ENCODE measurements at regions not wholly inside any gene's neighbourhood (a gene's known extent, or its start where the extent isn't known, plus 50 kb on each side); places are given as distances from the start of the nearest gene placed in this dataset.

DNA sequence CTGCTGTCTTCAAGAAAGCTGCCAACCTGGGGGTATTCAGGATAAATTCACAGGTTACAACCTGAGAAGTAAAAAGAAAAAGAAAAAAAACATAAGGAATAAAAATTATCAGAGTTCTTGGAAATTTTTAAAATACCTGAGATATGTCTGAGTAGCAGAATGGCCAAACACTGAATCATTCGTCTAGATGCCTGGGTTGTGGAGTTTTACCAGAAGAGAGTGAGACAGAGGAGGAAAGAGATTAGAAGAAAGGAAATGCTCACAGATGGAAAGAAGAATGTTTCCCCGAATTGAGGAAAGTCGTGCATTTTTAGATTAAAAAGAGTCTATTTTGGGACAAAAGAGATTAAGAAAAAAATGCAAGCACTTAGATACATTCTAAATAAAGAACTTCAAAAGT lies 1026.7 kb downstream of the TBC1D22A start:
- no peak overlapping the region for H3K27ac Mint-ChIP-seq
- peaks cover 6% of the 10 kb centered on the region for H3K9me3 Mint-ChIP-seq
- no peaks in the 10 kb centered on the region for H3K4me1 Mint-ChIP-seq
- H3K27me3 Mint-ChIP-seq (ENCODE audit: low read depth): peaks cover 14% of the 10 kb centered on the region
- TF ChIP-seq, protein P1, sequence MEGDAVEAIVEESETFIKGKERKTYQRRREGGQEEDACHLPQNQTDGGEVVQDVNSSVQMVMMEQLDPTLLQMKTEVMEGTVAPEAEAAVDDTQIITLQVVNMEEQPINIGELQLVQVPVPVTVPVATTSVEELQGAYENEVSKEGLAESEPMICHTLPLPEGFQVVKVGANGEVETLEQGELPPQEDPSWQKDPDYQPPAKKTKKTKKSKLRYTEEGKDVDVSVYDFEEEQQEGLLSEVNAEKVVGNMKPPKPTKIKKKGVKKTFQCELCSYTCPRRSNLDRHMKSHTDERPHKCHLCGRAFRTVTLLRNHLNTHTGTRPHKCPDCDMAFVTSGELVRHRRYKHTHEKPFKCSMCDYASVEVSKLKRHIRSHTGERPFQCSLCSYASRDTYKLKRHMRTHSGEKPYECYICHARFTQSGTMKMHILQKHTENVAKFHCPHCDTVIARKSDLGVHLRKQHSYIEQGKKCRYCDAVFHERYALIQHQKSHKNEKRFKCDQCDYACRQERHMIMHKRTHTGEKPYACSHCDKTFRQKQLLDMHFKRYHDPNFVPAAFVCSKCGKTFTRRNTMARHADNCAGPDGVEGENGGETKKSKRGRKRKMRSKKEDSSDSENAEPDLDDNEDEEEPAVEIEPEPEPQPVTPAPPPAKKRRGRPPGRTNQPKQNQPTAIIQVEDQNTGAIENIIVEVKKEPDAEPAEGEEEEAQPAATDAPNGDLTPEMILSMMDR (IDR thresholded peaks at IDR 0.05; ENCODE audit: unreplicated experiment in 3 of 3): no peak
- H3K36me3 Mint-ChIP-seq (ENCODE audit: low read depth): no peaks in the 10 kb centered on the region
- no peak overlapping the region for H3K4me3 Mint-ChIP-seq

DNA sequence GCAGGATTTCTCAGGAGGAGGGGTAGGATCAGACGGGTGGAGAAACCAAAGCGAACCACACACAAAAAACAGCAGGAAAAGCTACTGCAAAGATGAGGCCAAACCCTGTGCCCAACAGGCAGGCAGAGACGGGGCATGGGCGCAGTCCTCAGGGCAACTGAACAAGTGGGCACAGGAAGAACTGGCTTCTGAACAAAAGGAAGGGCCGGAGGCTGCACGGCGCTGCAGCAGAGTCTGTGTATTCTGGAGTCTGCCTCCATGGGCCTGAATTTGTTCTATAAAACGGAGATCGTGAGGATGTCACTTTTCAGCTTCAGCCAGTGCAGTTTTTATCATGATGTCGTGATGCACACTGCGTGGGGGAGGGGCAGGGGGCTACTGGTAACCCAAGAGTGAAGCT lies 1026.0 kb downstream of the TBC1D22A start:
- Mint-ChIP-seq H3K4me3 (no peak overlapping the region), H3K27ac (no peak overlapping the region)

DNA sequence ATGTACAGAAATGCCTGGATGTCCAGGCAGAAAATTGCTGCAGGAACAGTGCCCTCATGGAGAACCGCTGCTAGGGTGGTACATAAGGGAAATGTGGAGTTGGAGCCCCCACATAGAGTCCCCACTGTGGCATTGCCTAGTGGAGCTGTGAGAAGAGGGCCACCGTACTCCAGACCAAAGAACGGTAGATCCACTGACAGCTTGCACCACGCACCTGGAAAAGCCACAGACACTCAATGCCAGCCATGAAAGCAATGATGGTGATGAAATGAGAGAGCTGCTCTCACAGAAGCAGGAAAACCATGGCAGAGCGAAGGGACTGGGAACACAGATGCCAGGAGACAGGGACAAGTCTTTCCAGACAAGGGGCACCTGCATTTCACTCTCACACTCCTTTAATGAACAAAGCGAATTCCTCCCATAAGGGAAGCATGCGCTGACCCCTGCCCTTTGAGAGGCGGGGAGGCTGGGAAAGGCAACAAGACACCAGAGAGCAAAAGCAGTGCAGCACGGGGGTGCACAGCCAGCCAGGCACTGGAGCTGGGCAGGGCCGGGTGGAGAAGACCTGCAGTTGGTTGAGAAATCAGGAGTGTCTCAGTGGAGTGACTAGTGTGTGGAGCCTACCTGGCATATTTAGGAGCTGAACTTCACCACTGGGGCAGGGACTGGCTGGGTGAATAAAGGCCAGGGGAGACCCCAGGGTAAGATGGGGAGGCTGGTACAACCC lies 1025.2 kb downstream of the TBC1D22A start:
- peaks cover 9% of the 10 kb centered on the region for H3K27me3 Mint-ChIP-seq (ENCODE audit: low read depth)
- H3K9me3 Mint-ChIP-seq: peaks cover 6% of the 10 kb centered on the region
- TF ChIP-seq, protein P1 (IDR thresholded peaks at IDR 0.05; ENCODE audit: unreplicated experiment in 3 of 3): no peak
- no peak overlapping the region for H3K27ac Mint-ChIP-seq
- no peaks in the 10 kb centered on the region for H3K36me3 Mint-ChIP-seq (ENCODE audit: low read depth)
- no peaks in the 10 kb centered on the region for H3K4me1 Mint-ChIP-seq
- no peak overlapping the region for H3K4me3 Mint-ChIP-seq

More for the DNA sequence above, 1026.0 kb downstream of the TBC1D22A start:
- TF ChIP-seq, protein P1 (IDR thresholded peaks at IDR 0.05; ENCODE audit: unreplicated experiment in 3 of 3): no peak
- Mint-ChIP-seq H3K4me1 (no peaks in the 10 kb centered on the region), H3K36me3 (ENCODE audit: low read depth) (no peaks in the 10 kb centered on the region), H3K27me3 (ENCODE audit: low read depth) (peaks cover 8% of the 10 kb centered on the region), H3K9me3 (peaks cover 6% of the 10 kb centered on the region)

DNA sequence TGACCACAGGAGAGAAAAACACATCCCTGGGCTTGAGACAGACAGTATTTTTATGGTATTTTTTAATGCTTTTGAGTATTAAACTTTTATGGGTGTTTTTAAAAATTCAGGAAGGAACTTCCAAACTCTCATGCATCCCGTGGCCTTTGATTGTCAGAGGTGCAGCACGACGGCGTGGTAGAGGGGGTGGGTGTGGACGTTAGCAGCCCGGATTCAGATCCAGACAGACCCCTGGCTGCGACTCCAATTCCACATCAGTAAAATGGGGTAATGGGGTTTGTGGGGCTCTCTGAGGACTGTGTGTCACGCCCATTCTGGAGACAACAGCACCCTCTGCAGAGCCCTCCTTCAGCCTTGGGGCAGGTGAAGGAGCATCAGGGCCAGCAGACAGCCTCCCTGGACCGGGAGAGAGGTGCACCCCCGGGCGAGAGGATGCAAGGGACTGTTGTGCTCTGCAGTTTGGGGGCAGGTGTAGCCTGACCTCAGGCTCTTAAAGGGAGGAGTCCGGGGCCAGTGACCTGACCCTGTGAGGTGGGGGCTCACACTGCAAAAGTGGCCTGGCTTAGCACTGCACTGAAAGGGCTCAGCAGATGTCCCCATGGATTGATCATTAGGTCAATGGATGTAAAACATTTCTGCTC lies 1024.3 kb downstream of the TBC1D22A start:
- H3K27ac Mint-ChIP-seq: no peak overlapping the region
- no peak overlapping the region for H3K4me3 Mint-ChIP-seq
- TF ChIP-seq, protein P1 (IDR thresholded peaks at IDR 0.05; ENCODE audit: unreplicated experiment in 3 of 3): no peak
- H3K4me1 Mint-ChIP-seq: no peaks in the 10 kb centered on the region
- H3K36me3 Mint-ChIP-seq (ENCODE audit: low read depth): no peaks in the 10 kb centered on the region
- H3K9me3 Mint-ChIP-seq: peaks cover 6% of the 10 kb centered on the region
- peaks cover 18% of the 10 kb centered on the region for H3K27me3 Mint-ChIP-seq (ENCODE audit: low read depth)

DNA sequence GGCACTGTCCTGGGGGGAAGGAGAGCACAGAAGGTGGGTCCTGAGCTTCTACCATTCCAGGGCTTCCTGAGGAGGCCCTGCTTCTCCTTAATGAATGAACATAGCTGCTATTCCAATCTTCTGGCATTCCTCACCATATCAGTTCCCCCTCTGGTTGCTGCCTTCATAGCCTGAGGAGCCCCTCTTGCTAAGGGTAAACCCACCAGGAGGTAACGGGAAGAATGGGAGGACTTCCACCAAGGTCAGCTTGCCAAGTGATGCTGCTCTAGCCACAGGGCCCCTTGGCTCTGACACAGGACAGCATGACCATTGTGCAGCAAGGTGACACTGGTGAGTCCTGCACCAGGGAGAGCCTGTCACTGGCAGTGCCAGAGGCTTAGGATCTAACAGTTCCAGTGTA lies 1022.5 kb downstream of the TBC1D22A start:
- no peaks in the 10 kb centered on the region for H3K4me1 Mint-ChIP-seq
- peaks cover 20% of the 10 kb centered on the region for H3K27me3 Mint-ChIP-seq (ENCODE audit: low read depth)
- peaks cover 6% of the 10 kb centered on the region for H3K9me3 Mint-ChIP-seq
- H3K27ac Mint-ChIP-seq: no peak overlapping the region
- TF ChIP-seq, protein P1 (IDR thresholded peaks at IDR 0.05; ENCODE audit: unreplicated experiment in 3 of 3): no peak
- H3K36me3 Mint-ChIP-seq (ENCODE audit: low read depth): no peaks in the 10 kb centered on the region
- no peak overlapping the region for H3K4me3 Mint-ChIP-seq

All from nephron (organoid).